HK-2 (cell line): ENCODE measurements at regions not wholly inside any gene's neighbourhood (a gene's known extent, or its start where the extent isn't known, plus 50 kb on each side); places are given as distances from the start of the nearest gene placed in this dataset.
"Not testable (repeated sequence)": the region's sequence is repeated elsewhere in the genome, so short reads cannot be mapped to it uniquely, and the experiment has no call there.

Experiments used
- DNase-seq: peaks from one replicate; pipeline ENCODE4 v3.0.0-alpha.2; 2018; ENCODE audit not compliant: unreplicated experiment

GRCh38 chr1:181257117-181257516, 168.6 kb downstream of the IER5 start:
- no peak for DNase-seq

- DNase-seq: no peak
Observed at GRCh38 chr1:181259026-181259745, 170.7 kb downstream of the IER5 start.

- no peak for DNase-seq
Observed at GRCh38 chr1:181260271-181260670, 171.8 kb downstream of the IER5 start.

GRCh38 chr1:181260994-181261393, 172.5 kb downstream of the IER5 start:
- no peak for DNase-seq

GRCh38 chr1:181262069-181262468, 173.6 kb downstream of the IER5 start:
- no peak for DNase-seq

GRCh38 chr1:181263444-181263843, 174.9 kb downstream of the IER5 start:
- no peak for DNase-seq

GRCh38 chr1:181264821-181265220, 176.3 kb downstream of the IER5 start:
- no peak for DNase-seq

GRCh38 chr1:181284978-181285377, 196.5 kb downstream of the IER5 start:
- no peak for DNase-seq

GRCh38 chr1:181295217-181295616, 188.1 kb upstream of the CACNA1E start:
- no peak for DNase-seq

GRCh38 chr1:181296180-181296579, 187.1 kb upstream of the CACNA1E start:
- no peak for DNase-seq

GRCh38 chr1:181308098-181308497, 175.2 kb upstream of the CACNA1E start:
- no peak for DNase-seq

- no peak for DNase-seq
Observed at GRCh38 chr1:181310560-181310959, 172.8 kb upstream of the CACNA1E start.

GRCh38 chr1:181312946-181313345, 170.4 kb upstream of the CACNA1E start:
- no peak for DNase-seq

GRCh38 chr1:181313466-181313865, 169.9 kb upstream of the CACNA1E start:
- no peak for DNase-seq

- no peak for DNase-seq
Observed at GRCh38 chr1:181314010-181314409, 169.3 kb upstream of the CACNA1E start.

GRCh38 chr1:181314959-181315358, 168.4 kb upstream of the CACNA1E start:
- no peak for DNase-seq

GRCh38 chr1:181317261-181317930, 165.9 kb upstream of the CACNA1E start:
- no peak for DNase-seq

- DNase-seq: no peak
Observed at GRCh38 chr1:181318022-181318857, 165.1 kb upstream of the CACNA1E start.

GRCh38 chr1:181318858-181319235, 164.5 kb upstream of the CACNA1E start:
- no peak for DNase-seq

GRCh38 chr1:181319907-181320306, 163.4 kb upstream of the CACNA1E start:
- no peak for DNase-seq

- peak; percentile 28 for DNase-seq
Observed at GRCh38 chr1:181324797-181325616, 158.3 kb upstream of the CACNA1E start.

- DNase-seq: not testable (repeated sequence)
Observed at GRCh38 chr1:181325765-181326164, 157.6 kb upstream of the CACNA1E start.
